ENCODE measurements at regions not wholly inside any gene's neighbourhood (a gene's known extent, or its start where the extent isn't known, plus 50 kb on each side); places are given as distances from the start of the nearest gene placed in this dataset.
"Not testable (repeated sequence)": the region's sequence is repeated elsewhere in the genome, so short reads cannot be mapped to it uniquely, and the experiment has no call there.

DNA sequence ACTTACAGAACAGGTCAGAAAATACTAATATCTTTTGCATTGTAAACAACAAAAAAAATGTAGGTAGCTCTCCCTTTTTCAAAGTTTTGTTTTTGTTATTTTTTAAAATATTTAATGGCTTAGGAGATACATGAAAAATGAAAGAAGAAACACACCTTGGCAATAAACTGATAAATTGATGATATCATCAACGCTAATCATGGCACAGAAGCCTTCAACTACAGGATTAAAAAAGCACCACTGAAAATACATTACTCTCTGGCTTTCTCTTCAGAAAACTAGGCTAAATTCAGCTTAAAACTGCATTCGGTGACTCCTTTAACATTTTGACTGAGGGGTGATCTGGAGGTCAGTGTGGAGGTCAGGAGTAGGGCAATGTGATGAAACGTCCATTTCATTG, 1018.8 kb upstream of the FANCL start:
- no peak for DNase-seq (ENCODE audit: low spot score)

DNA sequence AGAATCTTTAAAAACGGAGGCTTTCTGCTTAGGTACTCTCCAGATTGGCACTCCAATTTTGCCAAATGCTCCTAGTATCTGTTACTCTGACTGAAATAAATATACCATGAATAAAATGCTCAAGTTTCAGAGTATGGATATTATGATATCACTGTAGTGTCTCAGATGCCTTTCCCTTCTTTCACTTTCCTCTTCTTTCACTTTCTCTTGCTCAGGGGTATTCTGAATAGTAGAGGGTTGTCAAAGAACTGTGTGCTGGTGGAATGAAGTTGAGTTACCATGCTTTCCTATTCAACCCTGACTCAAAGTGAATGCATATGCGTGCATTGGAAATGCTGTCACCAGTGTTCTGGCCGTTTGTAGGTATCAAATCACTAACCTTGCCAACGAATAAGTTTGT, 1015.2 kb upstream of the FANCL start:
- no peak for DNase-seq (ENCODE audit: low spot score)

DNA sequence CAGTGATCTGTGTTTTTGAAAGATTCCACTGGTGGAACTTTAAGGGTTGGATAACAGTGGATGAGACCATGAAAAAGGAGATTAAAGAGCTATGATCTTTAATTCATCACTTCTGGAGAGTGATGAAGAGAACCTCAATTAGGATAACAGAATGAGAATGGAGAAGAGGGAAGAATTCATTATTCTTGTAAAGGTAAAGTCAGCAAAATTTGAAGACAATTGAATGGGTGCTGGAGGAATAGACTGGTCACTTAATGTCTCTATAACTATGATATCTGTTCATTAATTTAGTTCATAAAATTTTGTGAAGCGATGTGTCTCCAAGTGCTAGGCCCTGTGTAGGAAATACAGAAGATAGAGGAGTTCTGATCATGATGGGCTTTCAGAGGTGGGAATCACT, 1013.2 kb upstream of the FANCL start:
- no peak for DNase-seq (ENCODE audit: low spot score)

DNA sequence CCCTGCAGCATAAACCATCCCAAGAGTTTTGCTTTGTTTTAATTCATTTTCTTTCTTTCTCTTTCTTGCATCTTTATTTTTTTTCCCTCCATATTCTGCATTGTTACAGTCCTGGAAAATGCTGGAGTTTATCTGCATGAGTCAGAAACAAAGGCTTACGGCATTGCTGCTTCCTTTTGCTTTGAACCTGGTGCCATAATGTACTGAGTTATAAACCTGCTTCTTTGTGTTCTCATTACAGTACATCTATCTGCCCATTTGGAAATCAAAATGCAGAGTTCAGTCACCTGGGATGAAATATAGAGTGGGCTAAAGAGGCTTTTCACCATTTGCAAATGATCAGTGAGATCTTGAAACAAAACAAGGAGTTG, 1009.2 kb upstream of the FANCL start:
- DNase-seq (ENCODE audit: low spot score) = no peak

DNA sequence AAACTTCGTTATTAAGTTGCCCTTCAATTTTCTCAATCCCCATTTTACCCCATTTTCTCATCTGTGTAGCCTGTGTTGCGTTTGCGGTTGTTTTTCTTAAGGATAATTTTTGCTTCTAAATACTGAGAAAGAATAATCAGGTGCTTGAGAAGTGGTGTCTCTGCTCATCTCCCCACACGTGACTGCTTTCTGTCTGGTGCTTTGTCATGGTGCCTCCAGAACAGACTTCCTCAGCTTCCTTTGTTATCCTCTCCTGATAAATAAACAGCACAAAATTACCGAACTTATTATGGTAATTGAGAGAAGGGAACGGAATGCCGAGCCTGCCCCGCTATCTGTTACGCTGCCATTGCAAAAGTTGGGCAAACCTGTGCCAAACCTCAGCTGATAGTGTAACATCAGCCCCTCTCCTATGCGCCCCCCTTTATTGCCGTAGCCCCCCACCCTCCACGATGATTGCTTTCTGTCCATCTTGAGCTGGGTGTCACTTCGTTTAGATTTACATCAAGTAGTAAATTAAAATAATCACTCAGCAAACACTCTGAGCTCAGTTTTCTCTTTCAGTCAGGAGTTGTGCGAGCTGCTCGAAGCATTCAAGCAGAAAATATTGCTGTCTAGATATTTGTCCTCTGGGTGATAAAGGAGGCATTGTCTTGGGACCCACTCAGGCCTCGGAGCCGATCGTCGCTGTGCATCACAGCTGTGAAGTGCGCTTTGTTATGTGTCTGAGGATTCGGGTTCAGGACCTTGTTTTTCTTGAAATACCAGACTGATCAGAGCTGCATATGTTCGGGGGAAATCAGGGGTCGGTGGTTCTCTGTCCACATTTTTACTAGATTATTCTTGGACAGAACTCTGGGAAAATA, 1008.5 kb upstream of the FANCL start:
- DNase-seq (ENCODE audit: low spot score) = no peak

DNA sequence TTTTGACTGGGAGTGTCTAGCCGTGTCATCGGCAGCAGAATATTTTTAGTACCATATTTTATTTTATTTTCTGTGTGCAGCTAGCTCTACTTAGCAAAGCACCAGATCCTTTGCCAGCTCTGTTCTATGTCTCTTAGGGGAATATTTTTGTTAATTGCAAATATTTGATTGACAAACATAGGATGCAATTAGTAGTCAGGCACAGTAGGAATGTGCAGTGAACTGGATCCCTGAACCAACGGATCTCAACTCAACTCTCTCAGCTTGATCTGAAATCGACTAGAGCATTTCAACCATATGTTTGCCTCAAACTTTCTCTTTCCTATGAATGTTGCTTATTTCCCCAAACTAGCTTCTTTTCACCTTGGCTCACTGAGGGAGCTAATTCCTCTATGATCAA, 998.0 kb upstream of the FANCL start:
- DNase-seq (ENCODE audit: low spot score) = no peak

DNA sequence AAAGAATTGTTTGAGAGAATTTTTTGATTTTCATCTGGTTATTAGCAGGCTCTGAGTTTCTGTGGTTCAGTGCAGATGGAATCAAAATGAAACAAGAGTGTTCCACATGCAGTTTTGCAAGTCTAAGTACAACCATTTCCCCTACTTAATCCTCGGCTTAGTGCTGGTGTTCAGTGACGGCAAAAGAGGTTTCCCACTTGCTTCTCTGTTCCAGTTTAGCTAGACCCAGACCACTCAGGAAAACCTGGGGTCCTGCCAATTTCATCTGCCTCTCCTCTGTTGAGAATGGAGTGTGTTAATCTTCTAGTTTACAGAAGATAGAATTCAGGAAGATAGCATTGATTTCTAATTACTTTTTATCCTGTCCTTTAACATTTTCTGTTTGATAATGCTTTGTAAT, 996.2 kb upstream of the FANCL start:
- no peak for DNase-seq (ENCODE audit: low spot score)

DNA sequence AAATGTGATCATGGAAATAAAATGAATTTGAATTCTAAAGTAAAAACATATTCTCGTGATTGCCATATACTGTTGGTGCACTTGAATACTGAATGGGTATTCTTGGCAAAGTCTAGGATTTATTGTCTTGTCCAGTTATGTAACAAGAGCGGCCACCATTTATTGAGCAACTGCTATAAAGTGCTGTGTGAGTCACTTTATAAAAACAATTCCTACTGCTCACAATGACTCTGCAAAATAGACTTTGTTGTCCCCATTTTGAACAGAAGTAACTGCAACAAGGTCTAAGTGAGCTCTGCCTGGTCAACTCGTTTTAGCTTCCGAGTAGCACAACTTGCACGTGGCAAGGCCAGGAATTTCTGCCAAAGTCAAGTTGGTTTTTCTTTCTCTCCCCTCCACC, 995.6 kb upstream of the FANCL start:
- DNase-seq (ENCODE audit: low spot score) = no peak

DNA sequence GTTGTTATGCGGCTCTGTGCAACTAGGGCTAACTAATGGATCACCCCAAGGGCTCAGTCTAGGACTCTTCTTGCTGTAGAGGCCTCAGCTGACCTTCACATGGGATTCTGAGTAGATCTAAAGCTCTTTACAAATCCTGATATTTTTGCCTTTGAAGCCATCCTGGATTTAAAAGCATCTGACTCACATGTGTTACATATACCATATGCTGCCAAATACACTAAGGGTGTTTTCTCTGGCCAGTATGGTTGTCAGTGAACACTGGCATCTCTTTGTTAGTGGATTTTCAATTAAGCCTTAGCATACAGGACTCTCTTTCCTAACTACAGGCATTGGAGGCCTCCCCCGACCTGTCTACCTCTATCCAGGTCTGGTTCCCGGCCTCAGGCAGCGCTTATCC, 992.8 kb upstream of the FANCL start:
- no peak for DNase-seq (ENCODE audit: low spot score)

DNA sequence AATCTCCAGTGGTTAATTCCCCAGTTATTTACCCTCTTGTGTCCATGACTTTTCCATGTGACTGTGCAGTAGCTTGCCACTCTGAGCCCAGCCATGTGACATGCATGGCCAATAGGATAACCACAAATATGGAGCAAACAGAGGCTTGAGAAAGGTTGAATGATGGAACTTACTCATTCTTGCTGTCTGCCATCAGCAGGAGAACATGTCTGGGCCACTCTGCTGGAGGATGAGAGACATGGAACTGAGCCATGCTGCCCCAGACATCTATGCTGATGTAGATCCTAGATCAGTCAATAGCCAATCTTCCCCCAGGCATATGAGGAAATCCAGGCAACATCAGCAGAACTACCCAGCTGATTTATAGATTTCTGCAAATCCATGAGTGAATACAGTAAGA, 992.3 kb upstream of the FANCL start:
- no peak for DNase-seq (ENCODE audit: low spot score)

DNA sequence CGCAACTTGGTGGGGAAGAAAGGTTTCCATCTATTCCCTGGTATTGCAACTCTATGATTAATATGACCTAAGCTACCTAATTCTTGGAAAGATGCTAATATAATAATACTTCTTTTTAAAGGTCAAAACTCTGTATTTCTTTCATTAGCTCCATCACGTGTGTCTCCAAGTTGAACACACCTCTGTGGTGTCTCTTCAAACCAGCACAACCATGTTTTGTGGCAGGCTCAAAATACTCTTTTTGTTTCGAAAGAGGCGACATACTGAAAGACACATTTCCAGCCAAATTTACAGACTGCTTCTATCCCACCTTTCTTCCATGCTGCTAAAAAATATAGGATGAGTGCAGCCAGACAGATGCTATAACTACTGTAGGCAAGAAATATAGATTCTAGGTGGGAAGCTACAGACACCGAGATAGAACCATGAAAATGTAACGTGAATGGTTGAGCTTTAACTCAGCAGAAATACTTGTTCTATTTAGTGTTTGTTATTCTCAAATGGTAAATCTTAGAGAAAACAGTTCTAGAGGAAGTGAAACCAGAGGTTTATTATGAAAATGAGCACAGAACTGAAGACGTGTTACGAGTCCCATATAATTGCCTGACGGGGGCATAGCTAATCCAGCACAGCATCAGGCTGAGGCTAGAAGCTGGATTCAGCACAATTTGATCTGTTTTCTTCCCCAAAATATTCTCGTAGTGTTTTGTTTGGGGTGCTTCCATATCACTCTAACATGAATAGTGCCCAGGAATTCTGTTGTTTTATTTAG, 991.5 kb upstream of the FANCL start:
- no peak for DNase-seq (ENCODE audit: low spot score)

DNA sequence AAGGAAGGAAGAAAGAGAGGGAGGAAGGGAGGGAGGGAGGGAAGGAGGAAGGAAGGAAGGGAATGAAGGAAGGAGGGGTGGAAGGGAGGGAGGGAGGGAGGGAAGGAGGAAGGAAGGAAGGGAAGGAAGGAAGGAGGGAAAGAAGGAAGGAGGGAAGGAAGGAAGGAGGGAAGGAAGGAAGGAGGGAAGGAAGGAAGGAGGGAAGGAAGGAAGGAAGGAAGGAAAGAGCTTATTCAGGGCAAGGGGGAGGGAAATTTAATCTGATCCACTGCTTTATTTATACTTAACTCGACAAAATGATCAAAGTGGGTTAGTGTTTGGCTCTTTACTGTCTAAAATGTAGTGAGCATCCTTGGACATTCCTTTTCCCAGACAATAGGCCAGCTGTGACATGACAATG, 985.2 kb upstream of the FANCL start:
- DNase-seq (ENCODE audit: low spot score) = not testable (repeated sequence)

DNA sequence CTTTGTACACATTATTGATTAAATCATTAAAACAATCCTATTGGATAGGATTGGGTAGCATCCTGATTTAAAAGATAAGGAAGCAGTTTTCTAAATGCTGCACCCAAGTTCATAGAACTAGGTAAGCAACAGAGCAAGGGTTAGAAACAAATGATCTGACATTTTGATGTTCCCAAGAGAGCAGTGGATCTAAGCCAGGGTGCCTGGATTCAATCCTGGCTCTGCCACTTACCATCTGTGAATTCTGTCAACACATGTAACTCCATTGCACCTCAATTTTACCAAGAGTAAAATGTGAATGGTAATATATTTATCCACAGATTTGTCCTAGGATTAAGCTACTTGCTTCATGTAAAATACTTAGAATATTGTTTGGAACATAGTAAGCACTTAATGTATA, 982.6 kb upstream of the FANCL start:
- DNase-seq (ENCODE audit: low spot score) = no peak

DNA sequence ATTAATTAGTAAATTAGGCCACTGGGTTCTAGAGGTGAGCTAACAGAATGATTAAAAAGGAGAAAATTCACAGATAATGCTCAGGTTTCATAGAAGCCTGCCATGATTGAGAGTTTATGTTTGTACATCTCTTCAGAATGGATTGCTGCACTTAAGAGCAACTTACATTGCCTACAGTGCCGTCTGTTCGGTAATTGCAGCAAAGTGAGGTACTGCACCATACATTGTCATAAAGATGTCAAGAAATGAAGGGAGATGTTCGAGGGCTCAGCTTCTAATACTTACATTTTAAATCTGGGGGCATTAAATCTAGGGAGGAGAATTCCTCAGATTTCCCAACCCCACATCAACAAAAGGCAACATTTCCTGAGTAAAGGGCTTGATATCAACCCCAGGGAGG, 976.2 kb upstream of the FANCL start:
- no peak for DNase-seq (ENCODE audit: low spot score)

DNA sequence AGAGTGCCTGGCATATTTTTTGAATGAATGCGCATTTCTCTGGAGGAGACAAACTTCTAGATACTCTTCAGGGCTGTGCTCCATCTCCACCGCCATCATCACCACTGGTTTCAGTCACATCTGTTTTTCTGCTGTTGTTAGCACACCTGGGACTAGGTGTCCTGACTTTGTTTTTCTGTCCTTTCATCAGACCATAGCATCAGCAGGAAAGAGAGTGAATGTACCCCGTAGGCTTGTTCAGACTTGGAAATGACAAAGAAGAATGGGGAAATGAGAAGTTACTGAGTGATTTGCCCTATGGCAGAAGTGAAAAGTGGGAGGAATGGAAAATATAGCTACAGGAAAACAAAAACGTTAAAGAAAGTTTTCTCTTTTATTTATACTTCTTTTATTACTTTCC, 965.2 kb upstream of the FANCL start:
- no peak for DNase-seq (ENCODE audit: low spot score)

DNA sequence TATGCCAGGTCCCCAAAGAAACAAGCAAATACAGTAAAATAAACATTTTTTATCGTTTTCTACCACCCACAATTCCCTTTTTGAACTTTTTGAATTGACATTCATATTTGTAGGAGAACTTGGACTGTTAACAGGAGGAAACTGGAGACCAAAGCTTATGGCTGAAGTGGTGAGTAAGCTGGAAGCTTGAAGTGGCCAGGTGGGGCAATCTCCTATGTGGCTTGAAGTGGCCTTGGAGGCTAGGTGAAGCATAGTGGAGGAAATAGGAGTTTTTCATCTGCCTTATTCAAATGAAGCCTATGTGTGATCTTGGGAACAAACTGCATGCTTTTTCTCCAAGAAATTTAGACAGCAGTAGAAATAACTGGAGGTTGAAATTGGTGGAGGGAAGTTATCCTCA, 962.9 kb upstream of the FANCL start:
- DNase-seq (ENCODE audit: low spot score) = no peak

DNA sequence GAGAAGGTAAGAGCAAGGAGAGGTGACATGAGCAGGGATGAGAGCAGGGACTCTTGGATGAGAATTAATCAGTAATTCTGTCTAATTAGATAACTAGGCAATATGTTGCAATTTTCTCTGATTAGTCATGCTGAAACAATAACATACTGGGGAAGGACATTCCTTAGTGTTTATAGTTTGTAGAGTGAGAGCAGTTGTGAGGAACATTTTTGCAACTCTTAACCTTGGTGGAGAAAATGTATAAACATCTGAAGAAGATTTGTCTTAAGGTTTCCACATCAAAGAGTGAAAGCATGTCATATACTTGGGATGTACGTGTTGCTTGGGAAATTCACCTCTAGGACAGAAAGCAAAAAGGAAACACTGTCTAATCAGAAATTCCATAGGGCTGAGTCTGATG, 955.4 kb upstream of the FANCL start:
- no peak for DNase-seq (ENCODE audit: low spot score)

DNA sequence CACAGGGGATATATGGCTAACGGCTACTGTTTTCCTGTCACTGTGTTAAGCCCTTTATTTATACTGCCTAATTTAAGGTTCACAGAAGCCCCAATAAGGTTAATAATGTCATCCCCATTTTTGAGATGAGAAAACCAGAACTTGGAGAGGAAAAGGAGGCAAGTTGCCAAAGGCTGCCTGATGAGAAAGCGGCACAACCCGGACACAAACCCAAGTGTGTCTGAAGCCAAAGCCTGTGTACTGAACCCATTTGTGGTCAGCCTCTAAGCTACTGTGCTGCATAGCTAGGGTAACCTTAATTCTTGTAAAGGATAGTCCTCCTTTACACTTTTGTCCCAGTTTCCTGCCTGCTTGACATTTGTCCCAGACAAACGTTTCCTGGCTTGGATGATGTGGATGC, 954.7 kb upstream of the FANCL start:
- DNase-seq (ENCODE audit: low spot score) = no peak

DNA sequence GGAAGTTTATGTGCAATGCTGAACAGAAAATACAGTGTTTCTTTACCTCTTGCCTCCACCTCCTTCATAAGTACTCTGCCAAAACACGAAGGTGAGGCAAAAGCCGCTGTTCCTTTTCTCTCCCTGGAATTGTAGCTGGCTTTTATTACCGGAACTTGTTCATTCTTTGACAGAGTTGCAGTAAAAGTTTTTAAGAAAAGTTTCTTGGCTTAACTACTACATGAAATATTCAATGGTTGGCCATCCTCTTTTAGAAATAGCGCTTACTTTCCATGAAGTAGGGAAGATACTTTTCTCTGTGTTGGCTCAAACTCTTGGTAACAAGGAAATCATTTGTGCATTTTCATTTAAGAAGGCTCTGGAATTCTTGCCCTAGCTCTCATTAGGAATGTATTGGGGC, 950.7 kb upstream of the FANCL start:
- DNase-seq (ENCODE audit: low spot score) = no peak

DNA sequence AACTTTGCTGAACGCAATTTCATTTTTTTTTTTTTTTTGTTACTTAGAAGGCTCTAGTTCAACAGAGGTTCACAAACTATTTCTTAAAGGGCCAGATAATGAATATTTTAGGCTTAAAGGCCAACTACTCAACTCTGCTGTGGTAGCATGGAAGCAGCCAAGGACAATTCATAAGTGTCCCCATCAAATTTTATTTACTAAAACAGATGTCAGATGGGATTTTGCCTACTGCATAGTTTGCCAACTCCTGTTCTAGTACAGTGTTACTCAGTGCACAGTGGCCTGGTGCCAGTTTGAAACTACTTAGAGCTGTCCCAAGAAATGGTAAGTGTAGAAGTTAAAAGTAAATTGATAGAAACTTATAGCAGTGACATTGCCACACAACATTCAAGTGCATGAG, 949.4 kb upstream of the FANCL start:
- no peak for DNase-seq (ENCODE audit: low spot score)

DNA sequence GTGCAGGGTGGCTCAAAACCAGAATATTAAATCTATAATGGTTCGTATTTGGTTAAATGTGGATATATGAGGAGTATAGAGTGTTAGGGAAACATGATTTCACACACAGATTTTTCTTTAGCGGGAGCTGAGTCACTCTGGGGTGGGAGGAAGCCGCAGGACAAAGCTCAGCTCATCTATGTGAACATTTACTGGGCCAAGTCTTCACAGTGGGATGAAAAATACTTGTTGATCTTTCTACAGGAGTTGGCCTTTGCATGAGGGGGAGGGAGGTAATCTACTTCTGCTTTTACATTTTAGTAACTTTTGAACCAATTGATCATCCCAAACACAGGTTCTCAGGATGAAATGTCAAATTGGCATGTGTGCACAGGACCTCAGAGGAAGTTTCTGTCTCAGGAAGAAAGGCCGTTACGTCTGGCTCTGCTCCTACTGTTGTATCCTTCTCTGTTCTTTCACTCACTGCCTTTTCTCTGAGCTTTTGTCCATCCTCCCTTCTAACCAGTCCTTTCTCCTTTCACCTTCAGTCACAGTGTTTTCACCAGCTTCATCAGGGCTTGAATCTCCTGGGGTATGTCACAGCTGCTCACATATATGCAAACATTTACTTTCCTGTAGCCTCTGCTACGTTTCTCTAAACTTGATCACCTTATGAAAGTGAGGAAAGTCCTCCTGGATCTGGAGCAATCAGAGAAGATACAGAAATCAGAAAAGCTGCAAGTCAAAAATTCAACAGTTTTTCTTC, 943.3 kb upstream of the FANCL start:
- DNase-seq (ENCODE audit: low spot score) = no peak

DNA sequence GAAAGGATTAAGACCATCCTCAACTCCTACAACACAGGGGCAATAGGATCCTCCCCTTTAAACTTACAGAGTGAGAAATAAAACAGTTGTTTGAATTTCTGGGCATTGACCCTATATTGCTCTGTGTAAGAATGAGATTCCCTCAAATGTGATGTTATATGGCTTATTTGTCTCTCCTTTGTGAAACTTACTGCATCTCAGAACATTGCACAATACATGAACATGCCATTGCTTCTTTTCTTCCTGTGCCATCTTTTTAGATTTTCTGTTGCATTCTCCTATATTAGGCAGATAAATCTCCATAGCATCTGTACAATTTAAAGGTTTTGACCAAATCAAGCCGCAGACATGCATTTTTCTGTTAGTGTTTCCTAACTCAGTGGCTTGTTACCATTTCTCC, 941.9 kb upstream of the FANCL start:
- DNase-seq (ENCODE audit: low spot score) = no peak

DNA sequence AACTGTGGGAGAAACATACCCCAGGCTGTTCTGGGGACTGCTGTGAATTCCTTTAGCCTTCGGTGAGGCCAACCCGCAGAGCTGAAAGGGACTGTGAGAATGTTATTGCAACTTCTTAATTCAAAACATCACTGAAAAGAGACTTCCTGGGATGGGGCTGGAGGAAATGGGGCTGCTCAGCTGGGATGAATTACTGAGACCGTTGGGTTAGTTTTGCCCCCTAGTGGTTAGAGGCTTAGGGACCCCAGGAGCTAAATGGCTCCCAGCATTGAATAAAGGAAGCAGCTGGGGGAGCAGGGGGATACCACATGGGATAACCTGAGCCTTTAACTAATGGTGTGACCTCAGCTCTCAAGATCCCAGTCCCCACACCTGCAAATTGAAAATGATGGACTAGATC, 941.1 kb upstream of the FANCL start:
- DNase-seq (ENCODE audit: low spot score) = peak; percentile 51

Data from ecto neural progenitor cell (in vitro differentiated cells).